ENCODE measurements at regions not wholly inside any gene's neighbourhood (a gene's known extent, or its start where the extent isn't known, plus 50 kb on each side); places are given as distances from the start of the nearest gene placed in this dataset.

GRCh38 chr13:106152047-106152446 lies 383.4 kb downstream of the EFNB2 start:
- TF ChIP-seq CTCF (IDR thresholded peaks at IDR 0.05) (no peak), POLR2A (IDR thresholded peaks at IDR 0.05) (no peak)

All from lower leg skin (tissue), 3 donors.